CD4-positive, alpha-beta T cell treated with Interleukin-17A for 4 hours (primary cell): ENCODE measurements at regions not wholly inside any gene's neighbourhood (a gene's known extent, or its start where the extent isn't known, plus 50 kb on each side); places are given as distances from the start of the nearest gene placed in this dataset.
"Not testable (repeated sequence)": the region's sequence is repeated elsewhere in the genome, so short reads cannot be mapped to it uniquely, and the experiment has no call there.

Experiments
- DNase-seq: peaks from one replicate; pipeline ENCODE4 v3.0.0-alpha.2; 2020; ENCODE audit warnings: mixed read lengths

- DNase-seq, result no peak
Observed at GRCh38 chr17:56694825-56695224, 101.3 kb downstream of the NOG start.

GRCh38 chr17:56697190-56697589 lies 103.7 kb downstream of the NOG start:
- DNase-seq, result no peak

GRCh38 chr17:56699186-56699894 lies 105.8 kb downstream of the NOG start:
- DNase-seq, result no peak

- no peak for DNase-seq
Observed at GRCh38 chr17:56700919-56701420, 107.5 kb downstream of the NOG start.

- DNase-seq, result no peak
Observed at GRCh38 chr17:56707312-56708219, 114.1 kb downstream of the NOG start.

- DNase-seq, result no peak
Observed at GRCh38 chr17:56708220-56708558, 114.7 kb downstream of the NOG start.

GRCh38 chr17:56708670-56709410 lies 115.3 kb downstream of the NOG start:
- DNase-seq, result no peak

GRCh38 chr17:56710986-56711385 lies 117.5 kb downstream of the NOG start:
- DNase-seq, result no peak

- DNase-seq, result peak; percentile 85
Observed at GRCh38 chr17:56715613-56716357, 117.9 kb downstream of the C17orf67 start.

GRCh38 chr17:56717471-56717870 lies 116.2 kb downstream of the C17orf67 start:
- no peak for DNase-seq

GRCh38 chr17:56718515-56718914 lies 115.2 kb downstream of the C17orf67 start:
- no peak for DNase-seq

GRCh38 chr17:56723421-56723820 lies 110.3 kb downstream of the C17orf67 start:
- no peak for DNase-seq

- DNase-seq, result no peak
Observed at GRCh38 chr17:56724664-56725063, 109.1 kb downstream of the C17orf67 start.

GRCh38 chr17:56725144-56725543 lies 108.6 kb downstream of the C17orf67 start:
- DNase-seq, result no peak

GRCh38 chr17:56727876-56728617 lies 105.7 kb downstream of the C17orf67 start:
- no peak for DNase-seq

- DNase-seq, result not testable (repeated sequence)
Observed at GRCh38 chr17:56731096-56731495, 102.6 kb downstream of the C17orf67 start.

- DNase-seq, result no peak
Observed at GRCh38 chr17:56733833-56734232, 99.9 kb downstream of the C17orf67 start.

- no peak for DNase-seq
Observed at GRCh38 chr17:56735842-56736241, 97.9 kb downstream of the C17orf67 start.

- DNase-seq, result no peak
Observed at GRCh38 chr17:56737421-56738161, 96.1 kb downstream of the C17orf67 start.

GRCh38 chr17:56739376-56739775 lies 94.3 kb downstream of the C17orf67 start:
- no peak for DNase-seq

- no peak for DNase-seq
Observed at GRCh38 chr17:56739776-56740175, 93.9 kb downstream of the C17orf67 start.
